ENCODE measurements at regions not wholly inside any gene's neighbourhood (a gene's known extent, or its start where the extent isn't known, plus 50 kb on each side); places are given as distances from the start of the nearest gene placed in this dataset.
"Not testable (repeated sequence)": the region's sequence is repeated elsewhere in the genome, so short reads cannot be mapped to it uniquely, and the experiment has no call there.

GRCh38 chr21:35594905-35595304 is 465.4 kb downstream of the SETD4 start:
- no peak for ATAC-seq

GRCh38 chr21:35593000-35593502 is 467.3 kb downstream of the SETD4 start:
- peak; percentile 86 for ATAC-seq

More at GRCh38 chr21:35594905-35595304, 465.4 kb downstream of the SETD4 start:
- TF ChIP-seq OSR1 (CRISPR knock-in tag; IDR thresholded peaks at IDR 0.05), result no peak
- TF ChIP-seq TSHZ2 (CRISPR knock-in tag; IDR thresholded peaks at IDR 0.05), result no peak

GRCh38 chr21:35590284-35590683 is 470.0 kb downstream of the SETD4 start:
- ATAC-seq, result not testable (repeated sequence)

More at GRCh38 chr21:35593000-35593502, 467.3 kb downstream of the SETD4 start:
- no peak for TF ChIP-seq TOX (CRISPR knock-in tag; IDR thresholded peaks at IDR 0.05; ENCODE audit: borderline replicate concordance)
- no peak for TF ChIP-seq ZNF565 (CRISPR knock-in tag; conservative IDR thresholded peaks at IDR 0.05; ENCODE audit: low read depth)
- TF ChIP-seq ZFP3 (CRISPR knock-in tag; IDR thresholded peaks at IDR 0.05), result no peak
- TF ChIP-seq ZC3H10 (CRISPR knock-in tag; IDR thresholded peaks at IDR 0.05), result no peak
- TF ChIP-seq TCF4 (CRISPR knock-in tag; IDR thresholded peaks at IDR 0.05; ENCODE audit: borderline replicate concordance), result no peak
- no peak for TF ChIP-seq CSDC2 (CRISPR knock-in tag; IDR thresholded peaks at IDR 0.05)
- TF ChIP-seq ESRRG (CRISPR knock-in tag; IDR thresholded peaks at IDR 0.05), result no peak
- TF ChIP-seq ZFP30 (CRISPR knock-in tag; IDR thresholded peaks at IDR 0.05), result no peak
- no peak for TF ChIP-seq SNAI2 (CRISPR knock-in tag; IDR thresholded peaks at IDR 0.05)
- TF ChIP-seq TSHZ2 (CRISPR knock-in tag; IDR thresholded peaks at IDR 0.05), result no peak
- no peak for TF ChIP-seq GLIS3 (CRISPR knock-in tag; IDR thresholded peaks at IDR 0.05)
- no peak for TF ChIP-seq OSR1 (CRISPR knock-in tag; IDR thresholded peaks at IDR 0.05)
- no peak for TF ChIP-seq ZNF70 (CRISPR knock-in tag; IDR thresholded peaks at IDR 0.05)
- no peak for TF ChIP-seq BACH2 (CRISPR knock-in tag; IDR thresholded peaks at IDR 0.05; ENCODE audit: borderline replicate concordance)
- TF ChIP-seq POU6F1 (CRISPR knock-in tag; IDR thresholded peaks at IDR 0.05; ENCODE audit: borderline replicate concordance, low read depth), result no peak
- TF ChIP-seq RARB (CRISPR knock-in tag; IDR thresholded peaks at IDR 0.05), result no peak
- no peak for TF ChIP-seq ZNF8 (CRISPR knock-in tag; IDR thresholded peaks at IDR 0.05)
- TF ChIP-seq ISL1 (CRISPR knock-in tag; IDR thresholded peaks at IDR 0.05), result no peak
- no peak for TF ChIP-seq CSRNP3 (CRISPR knock-in tag; IDR thresholded peaks at IDR 0.05)

GRCh38 chr21:35587841-35588380 is 472.4 kb downstream of the SETD4 start:
- ATAC-seq, result no peak
- no peak for TF ChIP-seq ESRRG (CRISPR knock-in tag; IDR thresholded peaks at IDR 0.05)
- TF ChIP-seq PPARA (CRISPR knock-in tag; IDR thresholded peaks at IDR 0.05; ENCODE audit: borderline replicate concordance), result no peak
- no peak for TF ChIP-seq POU6F1 (CRISPR knock-in tag; IDR thresholded peaks at IDR 0.05; ENCODE audit: borderline replicate concordance, low read depth)
- no peak for TF ChIP-seq ZNF70 (CRISPR knock-in tag; IDR thresholded peaks at IDR 0.05)
- no peak for TF ChIP-seq TSHZ2 (CRISPR knock-in tag; IDR thresholded peaks at IDR 0.05)
- no peak for TF ChIP-seq ZFP30 (CRISPR knock-in tag; IDR thresholded peaks at IDR 0.05)
- TF ChIP-seq ZC3H10 (CRISPR knock-in tag; IDR thresholded peaks at IDR 0.05), result no peak
- TF ChIP-seq TCF4 (CRISPR knock-in tag; IDR thresholded peaks at IDR 0.05; ENCODE audit: borderline replicate concordance), result no peak
- TF ChIP-seq CSDC2 (CRISPR knock-in tag; IDR thresholded peaks at IDR 0.05), result no peak
- no peak for TF ChIP-seq SNAI2 (CRISPR knock-in tag; IDR thresholded peaks at IDR 0.05)
- TF ChIP-seq ARNTL (CRISPR knock-in tag; IDR thresholded peaks at IDR 0.05; ENCODE audit: borderline replicate concordance, low read depth), result no peak
- no peak for TF ChIP-seq ISL1 (CRISPR knock-in tag; IDR thresholded peaks at IDR 0.05)

All from SK-N-SH treated with all-trans-retinoic acid at 6 μM for 48 hours (cell line).